DLD1 (cell line): ENCODE measurements at regions not wholly inside any gene's neighbourhood (a gene's known extent, or its start where the extent isn't known, plus 50 kb on each side); places are given as distances from the start of the nearest gene placed in this dataset.

Source experiments
- in situ Hi-C: cut with HindIII; loops from 2 replicates; pipeline ENCODE4 v1.10.0; 2017; ENCODE audit warnings: low sequenced_read_pairs

- in situ Hi-C loops = no loop called here
Measured at GRCh38 chr11:45449036-45449601, 163.0 kb upstream of the SYT13 start.

- in situ Hi-C loops = no loop called here
Measured at GRCh38 chr11:45448561-45448960, 162.4 kb upstream of the SYT13 start.

GRCh38 chr11:45446998-45447397 is 160.9 kb upstream of the SYT13 start:
- in situ Hi-C loops = no loop called here

- in situ Hi-C loops = no loop called here
Measured at GRCh38 chr11:45446434-45446833, 160.3 kb upstream of the SYT13 start.

GRCh38 chr11:45444796-45445195 is 158.7 kb upstream of the SYT13 start:
- in situ Hi-C loops = no loop called here

- in situ Hi-C loops = no loop called here
Measured at GRCh38 chr11:45440111-45440510, 154.0 kb upstream of the SYT13 start.

GRCh38 chr11:45436966-45437365 is 150.8 kb upstream of the SYT13 start:
- in situ Hi-C loops = no loop called here

- in situ Hi-C loops = no loop called here
Measured at GRCh38 chr11:45436118-45436517, 150.0 kb upstream of the SYT13 start.

- in situ Hi-C loops = no loop called here
Measured at GRCh38 chr11:45435706-45436105, 149.6 kb upstream of the SYT13 start.

- in situ Hi-C loops = no loop called here
Measured at GRCh38 chr11:45432910-45433309, 146.8 kb upstream of the SYT13 start.

GRCh38 chr11:45432100-45432499 is 146.0 kb upstream of the SYT13 start:
- in situ Hi-C loops = no loop called here

- in situ Hi-C loops = no loop called here
Measured at GRCh38 chr11:45431046-45432018, 145.2 kb upstream of the SYT13 start.

- in situ Hi-C loops = no loop called here
Measured at GRCh38 chr11:45430361-45430760, 144.2 kb upstream of the SYT13 start.

- in situ Hi-C loops = no loop called here
Measured at GRCh38 chr11:45429719-45430118, 143.6 kb upstream of the SYT13 start.

- in situ Hi-C loops = no loop called here
Measured at GRCh38 chr11:45428541-45429230, 142.5 kb upstream of the SYT13 start.

GRCh38 chr11:45428116-45428515 is 142.0 kb upstream of the SYT13 start:
- in situ Hi-C loops = no loop called here

GRCh38 chr11:45424411-45425180 is 138.5 kb upstream of the SYT13 start:
- in situ Hi-C loops = no loop called here

GRCh38 chr11:45423475-45424120 is 137.5 kb upstream of the SYT13 start:
- in situ Hi-C loops = no loop called here

- in situ Hi-C loops = no loop called here
Measured at GRCh38 chr11:45423036-45423435, 136.9 kb upstream of the SYT13 start.

- in situ Hi-C loops = no loop called here
Measured at GRCh38 chr11:45414088-45414487, 127.9 kb upstream of the SYT13 start.
